IMR-90 (cell line): ENCODE measurements at regions not wholly inside any gene's neighbourhood (a gene's known extent, or its start where the extent isn't known, plus 50 kb on each side); places are given as distances from the start of the nearest gene placed in this dataset.

Experiments
- ATAC-seq: fragments of 200-7000 bp; cut with Tn5 transposase; 2 replicates; pipeline ENCODE4 v1.9.1; 2020; ENCODE audit warnings: low read depth, mild to moderate bottlenecking, moderate library complexity
- BruUV-seq: library from RNA; stranded (reverse); fragments of 400-500 nt; replicated peaks from 2 replicates; lab custom pipeline; 2021; lab: Mats Ljungman, UMichigan
- CTCF ChIA-PET: fragments of 300-600 bp; formaldehyde crosslinking; extraction: SDS; loops from one replicate; lab custom pipeline; 2021; ENCODE audit warnings: antibody characterized with exemption; lab: Yijun Ruan, JAX
- POLR2A ChIA-PET: fragments of 300-600 bp; sonication (Branson Sonifier 250); formaldehyde crosslinking; loops from one replicate; lab custom pipeline; 2022; ENCODE audit warnings: antibody characterized with exemption; ENCODE audit not compliant: unreplicated experiment; lab: Charles Lee
- DNase-seq: peaks from one replicate; pipeline ENCODE4 v3.0.0; 2013
- H2AFZ ChIP-seq: replicated peaks from 2 replicates; pipeline ENCODE3; 2013; ENCODE audit warnings: low read length, mild to moderate bottlenecking; ENCODE audit not compliant: poor library complexity
- H2AK5ac ChIP-seq: 2 replicates; pipeline ENCODE4 v1.6.1; 2013; ENCODE audit warnings: low read depth, low read length, inconsistent platforms
- H2AK9ac ChIP-seq: replicated peaks from 2 replicates; pipeline ENCODE3; 2013; ENCODE audit warnings: mild to moderate bottlenecking, low read depth, low read length, moderate library complexity; ENCODE audit not compliant: poor library complexity
- H2BK120ac ChIP-seq: 2 replicates; pipeline ENCODE4 v1.6.1; 2013; ENCODE audit warnings: low read depth, low read length, inconsistent platforms
- H2BK15ac ChIP-seq: 3 replicates; pipeline ENCODE4 v1.6.1; 2013; ENCODE audit warnings: low read depth, low read length, inconsistent platforms
- H2BK20ac ChIP-seq: 2 replicates; pipeline ENCODE4 v1.6.1; 2013; ENCODE audit warnings: low read depth, mild to moderate bottlenecking, inconsistent platforms, low read length, moderate library complexity
- H2BK5ac ChIP-seq: 2 replicates; pipeline ENCODE4 v1.6.1; 2013; ENCODE audit warnings: mild to moderate bottlenecking, low read depth, low read length, inconsistent platforms; ENCODE audit not compliant: poor library complexity, severe bottlenecking
- H3K14ac ChIP-seq: replicated peaks from 2 replicates; pipeline ENCODE4 v1.6.1; 2013; ENCODE audit warnings: low read depth, low read length, inconsistent platforms
- H3K18ac ChIP-seq: 2 replicates; pipeline ENCODE4 v1.6.1; 2013; ENCODE audit warnings: low read depth, low read length, control low read depth
- H3K23ac ChIP-seq: 2 replicates; pipeline ENCODE4 v1.6.1; 2013; ENCODE audit warnings: low read depth, low read length, inconsistent platforms
- H3K27ac ChIP-seq: 2 replicates; pipeline ENCODE4 v1.5.1; 2013; ENCODE audit warnings: mild to moderate bottlenecking, control low read depth, low read length; ENCODE audit not compliant: insufficient read depth
- H3K27me3 ChIP-seq: 2 replicates; pipeline ENCODE4 v1.6.1; 2013; ENCODE audit warnings: low read length; ENCODE audit not compliant: control insufficient read depth, insufficient read depth
- H3K36me3 ChIP-seq: 2 replicates; pipeline ENCODE4 v1.6.1; 2013; ENCODE audit warnings: low read length, mixed read lengths; ENCODE audit not compliant: control insufficient read depth, insufficient read depth
- H3K4ac ChIP-seq: 2 replicates; pipeline ENCODE4 v1.6.1; 2013; ENCODE audit warnings: low read depth, low read length, inconsistent platforms
- H3K4me1 ChIP-seq: 2 replicates; pipeline ENCODE4 v1.6.1; 2013; ENCODE audit warnings: low read length, mixed read lengths; ENCODE audit not compliant: control insufficient read depth, insufficient read depth
- H3K4me2 ChIP-seq: 2 replicates; pipeline ENCODE4 v1.6.1; 2013; ENCODE audit warnings: low read depth, mild to moderate bottlenecking, control low read depth, low read length, moderate library complexity
- H3K4me3 ChIP-seq: 2 replicates; pipeline ENCODE4 v1.5.1; 2013; ENCODE audit warnings: low read depth, mild to moderate bottlenecking, control low read depth, low read length, moderate library complexity; ENCODE audit not compliant: insufficient read depth
- H3K56ac ChIP-seq: 2 replicates; pipeline ENCODE4 v1.6.1; 2013; ENCODE audit warnings: low read length, inconsistent platforms; ENCODE audit not compliant: insufficient read depth; ENCODE audit errors: extremely low read depth
- H3K79me1 ChIP-seq, 2 experiments: 2 replicates each; pipeline ENCODE4 v1.6.1; 2013; ENCODE audit warnings: low read length in 2 of 2, inconsistent platforms in 1 of 2, low read depth in 1 of 2
- H3K9ac ChIP-seq: 2 replicates; pipeline ENCODE4 v1.6.1; 2013; ENCODE audit warnings: low read depth, low read length, control low read depth
- H3K9me1 ChIP-seq: 2 replicates; pipeline ENCODE4 v1.6.1; 2013; ENCODE audit warnings: low read length, inconsistent platforms; ENCODE audit not compliant: insufficient read depth
- H3K9me3 ChIP-seq: 2 replicates; pipeline ENCODE4 v1.6.1; 2013; ENCODE audit warnings: low read length; ENCODE audit not compliant: control insufficient read depth, insufficient read depth
- H4K20me1 ChIP-seq: 2 replicates; pipeline ENCODE4 v1.6.1; 2013; ENCODE audit warnings: low read length, inconsistent platforms; ENCODE audit not compliant: insufficient read depth
- H4K5ac ChIP-seq: 2 replicates; pipeline ENCODE4 v1.6.1; 2013; ENCODE audit warnings: mild to moderate bottlenecking, low read depth, low read length, control low read depth
- H4K8ac ChIP-seq, 2 experiments: 2 replicates each; pipeline ENCODE4 v1.6.1; 2013; ENCODE audit warnings: low read depth in 2 of 2, low read length in 2 of 2, control low read depth in 1 of 2, inconsistent platforms in 1 of 2
- H4K91ac ChIP-seq: 2 replicates; pipeline ENCODE4 v1.6.1; 2013; ENCODE audit warnings: low read depth, low read length, inconsistent platforms; ENCODE audit not compliant: insufficient read depth
- BHLHE40 ChIP-seq: fragments of 150-350 bp; IDR thresholded peaks from 2 replicates; pipeline ENCODE4 v1.6.1; 2016; ENCODE audit warnings: mild to moderate bottlenecking, low read depth, low read length
- FOS ChIP-seq: fragments of 150-350 bp; IDR thresholded peaks from 2 replicates; pipeline ENCODE4 v1.6.1; 2016; ENCODE audit warnings: low read depth, low read length
- MAFK ChIP-seq: IDR thresholded peaks from 2 replicates; pipeline ENCODE4 v1.6.1; 2012; ENCODE audit warnings: low read depth, low read length, improper control_type of control experiment
- MAZ ChIP-seq: IDR thresholded peaks from 2 replicates; pipeline ENCODE4 v1.6.1; 2012; ENCODE audit warnings: low read depth, mild to moderate bottlenecking, low read length, improper control_type of control experiment, moderate library complexity, borderline replicate concordance
- NFE2L2 ChIP-seq: fragments of 150-350 bp; IDR thresholded peaks from 2 replicates; pipeline ENCODE4 v1.6.1; 2016; ENCODE audit warnings: low read depth, mild to moderate bottlenecking, low read length
- POLR2A ChIP-seq: IDR thresholded peaks from 2 replicates; pipeline ENCODE4 v1.6.1; 2012; ENCODE audit warnings: mild to moderate bottlenecking, low read depth, low read length
- RFX5 ChIP-seq: IDR thresholded peaks from 2 replicates; pipeline ENCODE4 v1.8.0; 2012; ENCODE audit warnings: low read depth, mild to moderate bottlenecking, low read length, moderate library complexity
- WGBS, 2 experiments: methylation state at CpG; one replicate each; pipeline versions ENCODE4 v1.1.5 to v1.1.7; 2013; ENCODE audit warnings: missing lambda C conversion rate in 2 of 2; ENCODE audit not compliant: insufficient read length in 1 of 2; ENCODE audit errors: extremely low coverage in 2 of 2; 5-methylcytosine and 5-hydroxymethylcytosine counted together
- dilution Hi-C: fragments of 300-500 bp; cut with HindIII; formaldehyde crosslinking; loops from one replicate; pipeline ENCODE4 v1.14.3; 2018; ENCODE audit warnings: low sequenced_read_pairs; ENCODE audit not compliant: unreplicated experiment
- in situ Hi-C: fragments of 300-500 bp; cut with MboI; formaldehyde crosslinking; loops from 3 replicates; pipeline ENCODE4 v1.14.3; 2019; ENCODE audit warnings: low sequenced_read_pairs, inconsistent platforms, mixed read lengths
- intact Hi-C: fragments of 100-400 bp; cut with micrococcal nuclease; formaldehyde crosslinking; loops from 2 replicates; pipeline ENCODE4 v1.10.0; 2022
- TF ChIP-seq, protein P1 (sequence below): conservative IDR thresholded peaks from 2 replicates; pipeline ENCODE4 v1.5.1; 2012; ENCODE audit warnings: mild to moderate bottlenecking, low read depth, low read length, improper control_type of control experiment

DNA sequence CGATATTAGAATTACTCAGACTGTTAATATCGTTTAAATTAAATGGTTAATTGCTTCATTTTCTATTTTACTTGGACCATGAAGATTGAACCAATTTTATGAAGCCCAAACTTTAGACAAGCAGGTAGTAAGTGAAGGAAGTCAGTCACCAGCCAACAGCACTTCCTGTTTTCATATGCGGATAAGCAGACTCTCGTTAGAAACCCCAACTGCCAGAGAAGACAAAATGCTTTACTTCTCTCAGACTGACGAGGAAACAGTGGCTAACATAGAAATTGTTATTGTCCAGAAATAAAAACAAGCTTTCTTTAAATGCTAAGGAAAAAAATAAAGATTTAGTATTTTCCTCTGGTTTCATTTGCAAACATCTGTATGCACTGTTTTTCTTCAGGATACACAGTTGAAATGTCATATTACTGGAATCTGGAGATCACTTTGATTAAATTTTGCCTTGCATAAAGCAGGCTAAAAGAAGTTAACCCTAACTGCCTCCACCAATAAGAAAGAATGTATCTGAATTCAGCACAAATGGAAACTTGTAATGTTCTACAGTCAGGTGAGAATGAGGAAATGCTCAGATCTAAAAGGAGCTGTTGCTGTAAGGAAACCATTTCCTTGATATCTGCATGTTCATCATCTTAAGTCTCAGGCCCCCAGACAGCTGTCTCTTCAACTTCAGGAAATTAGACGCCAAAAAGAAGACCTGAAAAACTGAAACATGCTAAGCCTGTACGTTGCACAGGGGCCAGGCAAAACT, 129.8 kb upstream of the SAMSN1 start:
- Histone ChIP-seq H2BK5ac (no peak overlapping the region), H3K4me2 (no peak overlapping the region), H3K14ac (no peak overlapping the region), H3K9me3 (no peaks in the 10 kb centered on the region), H3K27ac (no peak overlapping the region), H3K4ac (no peak overlapping the region), H3K23ac (no peak overlapping the region), H3K4me1 (no peaks in the 10 kb centered on the region), H3K18ac (no peak overlapping the region), H3K27me3 (no peaks in the 10 kb centered on the region), H2AK5ac (no peak overlapping the region), H2BK15ac (no peak overlapping the region), H4K8ac (no peak overlapping the region), H4K5ac (no peak overlapping the region), H4K91ac (no peak overlapping the region), H3K79me1 (no peaks in the 10 kb centered on the region), H2AFZ (no peak overlapping the region), H2BK120ac (no peak overlapping the region), H2BK20ac (no peak overlapping the region), H3K4me3 (no peak overlapping the region), H2AK9ac (no peak overlapping the region), H3K9ac (no peak overlapping the region), H3K36me3 (no peaks in the 10 kb centered on the region), H3K9me1 (no peaks in the 10 kb centered on the region), H4K20me1 (no peaks in the 10 kb centered on the region), H3K56ac (no peak overlapping the region)
- DNase-seq (no peak), ATAC-seq (no peak)
- intact Hi-C loops = no loop called here
- ChIA-PET POLR2A (no interaction called here), CTCF (no interaction called here)
- dilution Hi-C loops = no loop called here
- TF ChIP-seq BHLHE40 (no peak), NFE2L2 (no peak), RFX5 (no peak), FOS (no peak), MAFK (no peak), POLR2A (no peak), MAZ (no peak)
- TF ChIP-seq, protein P1, sequence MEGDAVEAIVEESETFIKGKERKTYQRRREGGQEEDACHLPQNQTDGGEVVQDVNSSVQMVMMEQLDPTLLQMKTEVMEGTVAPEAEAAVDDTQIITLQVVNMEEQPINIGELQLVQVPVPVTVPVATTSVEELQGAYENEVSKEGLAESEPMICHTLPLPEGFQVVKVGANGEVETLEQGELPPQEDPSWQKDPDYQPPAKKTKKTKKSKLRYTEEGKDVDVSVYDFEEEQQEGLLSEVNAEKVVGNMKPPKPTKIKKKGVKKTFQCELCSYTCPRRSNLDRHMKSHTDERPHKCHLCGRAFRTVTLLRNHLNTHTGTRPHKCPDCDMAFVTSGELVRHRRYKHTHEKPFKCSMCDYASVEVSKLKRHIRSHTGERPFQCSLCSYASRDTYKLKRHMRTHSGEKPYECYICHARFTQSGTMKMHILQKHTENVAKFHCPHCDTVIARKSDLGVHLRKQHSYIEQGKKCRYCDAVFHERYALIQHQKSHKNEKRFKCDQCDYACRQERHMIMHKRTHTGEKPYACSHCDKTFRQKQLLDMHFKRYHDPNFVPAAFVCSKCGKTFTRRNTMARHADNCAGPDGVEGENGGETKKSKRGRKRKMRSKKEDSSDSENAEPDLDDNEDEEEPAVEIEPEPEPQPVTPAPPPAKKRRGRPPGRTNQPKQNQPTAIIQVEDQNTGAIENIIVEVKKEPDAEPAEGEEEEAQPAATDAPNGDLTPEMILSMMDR = no peak
- BruUV-seq = no TSS peak
- in situ Hi-C loops = no loop called here
- WGBS, 2 experiments = no CpG with 5 or more reads among the region's 7 CpGs
